SK-N-SH (cell line): ENCODE measurements at regions not wholly inside any gene's neighbourhood (a gene's known extent, or its start where the extent isn't known, plus 50 kb on each side); places are given as distances from the start of the nearest gene placed in this dataset.

Source experiments
- CTCF ChIA-PET: fragments of 300-600, 350-600 bp; formaldehyde crosslinking; extraction: SDS; loops from one replicate; lab custom pipeline; 2021; lab: Yijun Ruan, JAX
- POLR2A ChIA-PET: fragments of 350-600 bp; sonication (Branson Sonifier 250); formaldehyde crosslinking; extraction: SDS; loops from one replicate; lab custom pipeline; 2020; ENCODE audit warnings: antibody characterized with exemption, inconsistent platforms; lab: Yijun Ruan, JAX
- DNase-seq: peaks from one replicate; pipeline ENCODE4 v3.0.0; 2012
- H2AFZ ChIP-seq: fragments of 200-600 bp; sonication (generic); 2 replicates; pipeline ENCODE4 v1.8.1; 2016; ENCODE audit warnings: antibody characterized with exemption, mild to moderate bottlenecking, low read depth
- H3F3A ChIP-seq: fragments of 200-600 bp; sonication (generic); replicated peaks from 2 replicates; pipeline ENCODE3; 2016; ENCODE audit warnings: antibody characterized with exemption, mild to moderate bottlenecking; ENCODE audit not compliant: insufficient read depth
- H3K27ac ChIP-seq, 2 experiments: fragments of 200-500 bp in 1 of 2; fragments of 200-600 bp in 1 of 2; sonication (Bioruptor generic) in 1 of 2; sonication (generic), shearing (Covaris generic) in 1 of 2; 2 replicates each; pipeline versions ENCODE4 v1.5.1 to v1.6.1; 2014 to 2016; ENCODE audit warnings: low read depth in 2 of 2, inconsistent platforms in 1 of 2, low read length in 1 of 2, mild to moderate bottlenecking in 1 of 2, mixed read lengths in 1 of 2
- H3K27me3 ChIP-seq: fragments of 200-600 bp; sonication (generic), shearing (Covaris generic); 2 replicates; pipeline ENCODE4 v1.6.1; 2016; ENCODE audit warnings: mixed run types; ENCODE audit not compliant: insufficient read depth
- H3K36me3 ChIP-seq, 2 experiments: fragments of 200-500 bp in 1 of 2; fragments of 200-600 bp in 1 of 2; sonication (Bioruptor generic) in 1 of 2; sonication (generic) in 1 of 2; replicated peaks in 1 of 2; 2 replicates each; pipeline versions ENCODE3 to v1.5.1; 2014 to 2016; ENCODE audit warnings: low read length in 1 of 2, mild to moderate bottlenecking in 1 of 2; ENCODE audit not compliant: insufficient read depth in 2 of 2, control insufficient read depth in 1 of 2
- H3K4me1 ChIP-seq, 2 experiments: fragments of 200-500 bp in 1 of 2; fragments of 200-600 bp in 1 of 2; sonication (Bioruptor generic) in 1 of 2; sonication (generic), shearing (Covaris generic) in 1 of 2; 2 replicates each; pipeline versions ENCODE4 v1.5.1 to v1.6.1; 2014 to 2016; ENCODE audit warnings: low read depth in 1 of 2, low read length in 1 of 2, mixed run types in 1 of 2; ENCODE audit not compliant: insufficient read depth in 2 of 2, control insufficient read depth in 1 of 2
- H3K4me2 ChIP-seq: fragments of 200-600 bp; sonication (generic), shearing (Covaris generic); 2 replicates; pipeline ENCODE4 v1.6.1; 2017; ENCODE audit warnings: mixed run types
- H3K4me3 ChIP-seq, 2 experiments: fragments of 200-500 bp in 1 of 2; fragments of 200-600 bp in 1 of 2; sonication (Bioruptor generic) in 1 of 2; sonication (generic), shearing (Covaris generic) in 1 of 2; 2 replicates each; pipeline versions ENCODE4 v1.5.1 to v1.8.1; 2014 to 2016; ENCODE audit warnings: low read depth in 2 of 2, inconsistent platforms in 1 of 2, low read length in 1 of 2, mild to moderate bottlenecking in 1 of 2, mixed read lengths in 1 of 2, moderate library complexity in 1 of 2
- H3K79me2 ChIP-seq: fragments of 200-600 bp; sonication (generic); 2 replicates; pipeline ENCODE4 v1.8.1; 2017; ENCODE audit warnings: mild to moderate bottlenecking; ENCODE audit not compliant: insufficient read depth
- H3K9ac ChIP-seq: fragments of 200-600 bp; sonication (generic); 2 replicates; pipeline ENCODE4 v1.6.1; 2017; ENCODE audit warnings: mixed run types
- H3K9me2 ChIP-seq: fragments of 200-600 bp; sonication (generic); 2 replicates; pipeline ENCODE4 v1.6.1; 2017; ENCODE audit warnings: mixed run types
- H3K9me3 ChIP-seq: fragments of 200-600 bp; sonication (generic); 2 replicates; pipeline ENCODE4 v1.6.1; 2017; ENCODE audit warnings: mixed run types, mild to moderate bottlenecking, moderate library complexity
- H4K20me1 ChIP-seq: fragments of 200-600 bp; sonication (generic); 2 replicates; pipeline ENCODE4 v1.6.1; 2017; ENCODE audit warnings: mild to moderate bottlenecking, mixed run types; ENCODE audit not compliant: insufficient read depth
- EP300 ChIP-seq, 2 experiments: IDR thresholded peaks; 2 replicates each; pipeline versions ENCODE4 v1.4.0 to v1.6.1; 2012; ENCODE audit warnings: borderline replicate concordance in 1 of 2, low read depth in 1 of 2, low read length in 1 of 2
- EZH2phosphoT487 ChIP-seq: fragments of 200-600 bp; sonication (generic); IDR thresholded peaks from 2 replicates; pipeline ENCODE4 v1.6.1; 2017; ENCODE audit warnings: low read depth, mixed run types, mild to moderate bottlenecking, antibody characterized with exemption, moderate library complexity, borderline replicate concordance
- FOXJ3 ChIP-seq: sonication (generic); formaldehyde crosslinking; IDR thresholded peaks from 2 replicates; pipeline ENCODE4 v1.5.1; 2020; ENCODE audit warnings: mild to moderate bottlenecking, missing genetic modification reagents
- FOXM1 ChIP-seq: IDR thresholded peaks from 2 replicates; pipeline ENCODE4 v1.4.0; 2012; ENCODE audit warnings: low read depth, mild to moderate bottlenecking
- JUND ChIP-seq: IDR thresholded peaks from 2 replicates; pipeline ENCODE4 v1.4.0; 2012
- POLR2AphosphoS5 ChIP-seq: IDR thresholded peaks from 2 replicates; pipeline ENCODE4 v1.6.1; 2012; ENCODE audit warnings: low read depth, low read length
- RAD21 ChIP-seq: IDR thresholded peaks from 2 replicates; pipeline ENCODE4 v1.6.1; 2012; ENCODE audit warnings: mild to moderate bottlenecking, low read length
- RFX5 ChIP-seq: IDR thresholded peaks from 2 replicates; pipeline ENCODE4 v1.6.1; 2012; ENCODE audit warnings: mild to moderate bottlenecking, improper control_type of control experiment, low read length
- SIN3A ChIP-seq: IDR thresholded peaks from 2 replicates; pipeline ENCODE4 v1.6.1; 2012; ENCODE audit warnings: low read depth, mild to moderate bottlenecking, low read length, moderate library complexity, borderline replicate concordance
- SMC3 ChIP-seq: IDR thresholded peaks from 2 replicates; pipeline ENCODE4 v1.6.1; 2012; ENCODE audit warnings: low read depth, low read length, improper control_type of control experiment
- TAF1 ChIP-seq: IDR thresholded peaks from 2 replicates; pipeline ENCODE4 v1.6.1; 2012; ENCODE audit warnings: low read depth, mild to moderate bottlenecking, low read length, moderate library complexity, borderline replicate concordance
- TCF12 ChIP-seq: IDR thresholded peaks from 2 replicates; pipeline ENCODE4 v1.4.0; 2012
- WGBS: methylation state at CpG from one replicate; pipeline ENCODE4 v1.1.6; 2017; ENCODE audit warnings: low lambda C conversion rate; 5-methylcytosine and 5-hydroxymethylcytosine counted together
- TF ChIP-seq, protein P1 (sequence below): IDR thresholded peaks from 2 replicates; pipeline ENCODE4 v1.4.0; 2012; ENCODE audit warnings: low read depth
- TF ChIP-seq, protein P2 (sequence below): fragments of 200-600 bp; sonication (generic); IDR thresholded peaks from 2 replicates; pipeline ENCODE4 v1.6.1; 2017; ENCODE audit warnings: antibody characterized with exemption, mild to moderate bottlenecking, moderate library complexity
- TF ChIP-seq, protein P3 (sequence below): IDR thresholded peaks from 2 replicates; pipeline ENCODE4 v1.4.0; 2012; ENCODE audit warnings: low read depth, borderline replicate concordance
- TF ChIP-seq, protein P4 (sequence below): IDR thresholded peaks from 2 replicates; pipeline ENCODE4; 2012
- TF ChIP-seq, protein P5 (sequence below): fragments of 150-350 bp; IDR thresholded peaks from 2 replicates; pipeline ENCODE4 v1.6.1; 2017; ENCODE audit warnings: antibody characterized with exemption, low read length, low read depth, borderline replicate concordance

DNA sequence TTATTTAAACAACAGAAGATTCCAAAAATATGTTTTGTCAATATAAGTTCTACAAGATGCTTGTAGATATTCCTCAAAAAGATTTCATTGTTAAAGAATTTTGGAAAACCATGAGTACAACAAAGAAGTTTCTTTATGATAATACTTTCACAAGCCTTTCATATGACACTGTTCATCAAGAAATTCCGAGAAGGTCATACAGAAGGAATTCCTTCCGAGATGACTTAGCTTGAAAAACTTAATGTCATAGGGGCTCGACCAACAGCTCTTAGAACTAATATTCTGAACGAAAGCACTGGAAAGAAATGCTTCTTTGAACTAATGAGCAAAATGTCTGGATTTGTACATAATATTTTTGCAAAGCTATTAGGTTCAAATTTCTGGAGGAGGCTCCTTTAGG is 403.4 kb downstream of the KLF5 start:
- TF ChIP-seq JUND = no peak
- no peak for TF ChIP-seq FOXM1
- TF ChIP-seq SMC3 = no peak
- TF ChIP-seq RFX5 = no peak
- TF ChIP-seq, protein P1, sequence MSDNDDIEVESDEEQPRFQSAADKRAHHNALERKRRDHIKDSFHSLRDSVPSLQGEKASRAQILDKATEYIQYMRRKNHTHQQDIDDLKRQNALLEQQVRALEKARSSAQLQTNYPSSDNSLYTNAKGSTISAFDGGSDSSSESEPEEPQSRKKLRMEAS = no peak
- TF ChIP-seq, protein P2, sequence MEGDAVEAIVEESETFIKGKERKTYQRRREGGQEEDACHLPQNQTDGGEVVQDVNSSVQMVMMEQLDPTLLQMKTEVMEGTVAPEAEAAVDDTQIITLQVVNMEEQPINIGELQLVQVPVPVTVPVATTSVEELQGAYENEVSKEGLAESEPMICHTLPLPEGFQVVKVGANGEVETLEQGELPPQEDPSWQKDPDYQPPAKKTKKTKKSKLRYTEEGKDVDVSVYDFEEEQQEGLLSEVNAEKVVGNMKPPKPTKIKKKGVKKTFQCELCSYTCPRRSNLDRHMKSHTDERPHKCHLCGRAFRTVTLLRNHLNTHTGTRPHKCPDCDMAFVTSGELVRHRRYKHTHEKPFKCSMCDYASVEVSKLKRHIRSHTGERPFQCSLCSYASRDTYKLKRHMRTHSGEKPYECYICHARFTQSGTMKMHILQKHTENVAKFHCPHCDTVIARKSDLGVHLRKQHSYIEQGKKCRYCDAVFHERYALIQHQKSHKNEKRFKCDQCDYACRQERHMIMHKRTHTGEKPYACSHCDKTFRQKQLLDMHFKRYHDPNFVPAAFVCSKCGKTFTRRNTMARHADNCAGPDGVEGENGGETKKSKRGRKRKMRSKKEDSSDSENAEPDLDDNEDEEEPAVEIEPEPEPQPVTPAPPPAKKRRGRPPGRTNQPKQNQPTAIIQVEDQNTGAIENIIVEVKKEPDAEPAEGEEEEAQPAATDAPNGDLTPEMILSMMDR = no peak
- TF ChIP-seq TCF12 = no peak
- TF ChIP-seq RAD21 = no peak
- TF ChIP-seq EP300 (IDR thresholded peaks at IDR 0.05; ENCODE audit: borderline replicate concordance in 1 of 2, low read depth in 1 of 2, low read length in 1 of 2) = no peak
- no peak for TF ChIP-seq TAF1
- TF ChIP-seq, protein P3, sequence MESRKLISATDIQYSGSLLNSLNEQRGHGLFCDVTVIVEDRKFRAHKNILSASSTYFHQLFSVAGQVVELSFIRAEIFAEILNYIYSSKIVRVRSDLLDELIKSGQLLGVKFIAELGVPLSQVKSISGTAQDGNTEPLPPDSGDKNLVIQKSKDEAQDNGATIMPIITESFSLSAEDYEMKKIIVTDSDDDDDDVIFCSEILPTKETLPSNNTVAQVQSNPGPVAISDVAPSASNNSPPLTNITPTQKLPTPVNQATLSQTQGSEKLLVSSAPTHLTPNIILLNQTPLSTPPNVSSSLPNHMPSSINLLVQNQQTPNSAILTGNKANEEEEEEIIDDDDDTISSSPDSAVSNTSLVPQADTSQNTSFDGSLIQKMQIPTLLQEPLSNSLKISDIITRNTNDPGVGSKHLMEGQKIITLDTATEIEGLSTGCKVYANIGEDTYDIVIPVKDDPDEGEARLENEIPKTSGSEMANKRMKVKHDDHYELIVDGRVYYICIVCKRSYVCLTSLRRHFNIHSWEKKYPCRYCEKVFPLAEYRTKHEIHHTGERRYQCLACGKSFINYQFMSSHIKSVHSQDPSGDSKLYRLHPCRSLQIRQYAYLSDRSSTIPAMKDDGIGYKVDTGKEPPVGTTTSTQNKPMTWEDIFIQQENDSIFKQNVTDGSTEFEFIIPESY = no peak
- no peak for TF ChIP-seq FOXJ3 (CRISPR knock-in tag)
- no peak for TF ChIP-seq POLR2AphosphoS5
- TF ChIP-seq SIN3A = no peak
- no peak for TF ChIP-seq EZH2phosphoT487
- TF ChIP-seq, protein P4, sequence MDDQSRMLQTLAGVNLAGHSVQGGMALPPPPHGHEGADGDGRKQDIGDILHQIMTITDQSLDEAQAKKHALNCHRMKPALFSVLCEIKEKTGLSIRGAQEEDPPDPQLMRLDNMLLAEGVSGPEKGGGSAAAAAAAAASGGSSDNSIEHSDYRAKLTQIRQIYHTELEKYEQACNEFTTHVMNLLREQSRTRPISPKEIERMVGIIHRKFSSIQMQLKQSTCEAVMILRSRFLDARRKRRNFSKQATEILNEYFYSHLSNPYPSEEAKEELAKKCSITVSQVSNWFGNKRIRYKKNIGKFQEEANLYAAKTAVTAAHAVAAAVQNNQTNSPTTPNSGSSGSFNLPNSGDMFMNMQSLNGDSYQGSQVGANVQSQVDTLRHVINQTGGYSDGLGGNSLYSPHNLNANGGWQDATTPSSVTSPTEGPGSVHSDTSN = no peak
- TF ChIP-seq, protein P5, sequence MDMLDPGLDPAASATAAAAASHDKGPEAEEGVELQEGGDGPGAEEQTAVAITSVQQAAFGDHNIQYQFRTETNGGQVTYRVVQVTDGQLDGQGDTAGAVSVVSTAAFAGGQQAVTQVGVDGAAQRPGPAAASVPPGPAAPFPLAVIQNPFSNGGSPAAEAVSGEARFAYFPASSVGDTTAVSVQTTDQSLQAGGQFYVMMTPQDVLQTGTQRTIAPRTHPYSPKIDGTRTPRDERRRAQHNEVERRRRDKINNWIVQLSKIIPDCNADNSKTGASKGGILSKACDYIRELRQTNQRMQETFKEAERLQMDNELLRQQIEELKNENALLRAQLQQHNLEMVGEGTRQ = no peak
- TF ChIP-seq, all 33 proteins: peak for 0
- Histone ChIP-seq H3K4me3 (no peak overlapping the region), H3K79me2 (no peaks in the 10 kb centered on the region), H3K27ac (peak overlapping the region in 1 of 2 experiments; percentile 19; a peak in 2 of 4 replicates), H3K36me3 (no peaks in the 10 kb centered on the region), H3F3A (peaks cover 9% of the 10 kb centered on the region), H3K27me3 (no peaks in the 10 kb centered on the region), H3K4me1 (peaks cover 0 to 2% of the 10 kb centered on the region in 2 experiments; a peak in 1 of 4 replicates), H3K9me2 (no peaks in the 10 kb centered on the region), H3K9ac (no peak overlapping the region), H3K9me3 (no peaks in the 10 kb centered on the region), H4K20me1 (no peaks in the 10 kb centered on the region), H2AFZ (peak overlapping the region; percentile 49; the same call in 1 of the 2 replicates), H3K4me2 (peak overlapping the region; percentile 30; the same call in 1 of the 2 replicates)
- CTCF ChIA-PET = no interaction called here
- DNase-seq = no peak
- 28% methylated on average over 4 of the region's 4 CpGs for WGBS
- POLR2A ChIA-PET = no interaction called here
